Erythroblast (primary cell): ENCODE measurements at regions not wholly inside any gene's neighbourhood (a gene's known extent, or its start where the extent isn't known, plus 50 kb on each side); places are given as distances from the start of the nearest gene placed in this dataset.

Experiments used
- GATA1 ChIP-seq: IDR thresholded peaks from 2 replicates; pipeline ENCODE4 v1.6.1; 2011; ENCODE audit warnings: low read depth, mild to moderate bottlenecking, control low read depth, low read length, moderate library complexity
- POLR2A ChIP-seq: IDR thresholded peaks from 2 replicates; pipeline ENCODE4 v1.6.1; 2011; ENCODE audit warnings: mild to moderate bottlenecking, low read length

DNA sequence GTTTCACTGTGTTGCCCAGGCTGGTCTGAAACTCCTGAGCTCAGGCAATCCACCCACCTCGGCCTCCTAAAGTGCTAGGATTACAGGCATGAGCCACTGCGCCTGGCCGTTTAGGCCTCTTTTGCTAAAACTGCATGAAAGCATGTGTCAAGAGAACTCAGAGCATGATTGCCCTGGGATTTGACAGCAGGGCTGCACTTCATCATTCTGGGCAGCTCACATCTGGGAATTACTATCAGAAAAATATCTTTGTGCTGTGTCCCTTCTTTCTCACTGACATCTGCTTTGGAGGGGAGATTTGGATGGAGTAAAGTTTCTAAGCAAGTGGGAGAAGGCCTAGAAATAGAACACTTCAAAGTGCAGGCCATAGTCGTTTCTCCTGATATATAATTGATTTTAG lies 59.6 kb upstream of the EIF2S2 start:
- TF ChIP-seq POLR2A (no peak), GATA1 (no peak)
